ENCODE measurements at regions not wholly inside any gene's neighbourhood (a gene's known extent, or its start where the extent isn't known, plus 50 kb on each side); places are given as distances from the start of the nearest gene placed in this dataset.

DNA sequence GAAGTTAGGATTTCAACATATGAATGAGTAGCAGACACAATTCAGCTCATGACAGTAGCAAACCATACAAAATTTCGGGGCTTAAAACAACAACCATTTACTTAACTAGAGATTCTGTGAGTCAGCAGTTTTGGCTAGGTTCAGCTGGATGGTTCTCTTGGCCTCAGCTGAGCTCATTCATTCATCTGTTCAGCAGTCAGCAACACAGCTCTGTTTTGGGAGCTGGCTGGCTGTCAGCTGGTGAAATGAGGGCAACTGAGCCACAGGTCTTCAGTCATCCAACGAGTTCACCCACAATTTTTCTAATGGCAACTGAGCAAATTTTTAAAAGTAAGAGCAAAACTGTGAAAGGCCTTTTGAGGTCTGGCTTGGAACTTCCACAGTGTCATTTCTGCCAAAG is 2005.1 kb upstream of the AGA start:
- TF ChIP-seq, protein P1, sequence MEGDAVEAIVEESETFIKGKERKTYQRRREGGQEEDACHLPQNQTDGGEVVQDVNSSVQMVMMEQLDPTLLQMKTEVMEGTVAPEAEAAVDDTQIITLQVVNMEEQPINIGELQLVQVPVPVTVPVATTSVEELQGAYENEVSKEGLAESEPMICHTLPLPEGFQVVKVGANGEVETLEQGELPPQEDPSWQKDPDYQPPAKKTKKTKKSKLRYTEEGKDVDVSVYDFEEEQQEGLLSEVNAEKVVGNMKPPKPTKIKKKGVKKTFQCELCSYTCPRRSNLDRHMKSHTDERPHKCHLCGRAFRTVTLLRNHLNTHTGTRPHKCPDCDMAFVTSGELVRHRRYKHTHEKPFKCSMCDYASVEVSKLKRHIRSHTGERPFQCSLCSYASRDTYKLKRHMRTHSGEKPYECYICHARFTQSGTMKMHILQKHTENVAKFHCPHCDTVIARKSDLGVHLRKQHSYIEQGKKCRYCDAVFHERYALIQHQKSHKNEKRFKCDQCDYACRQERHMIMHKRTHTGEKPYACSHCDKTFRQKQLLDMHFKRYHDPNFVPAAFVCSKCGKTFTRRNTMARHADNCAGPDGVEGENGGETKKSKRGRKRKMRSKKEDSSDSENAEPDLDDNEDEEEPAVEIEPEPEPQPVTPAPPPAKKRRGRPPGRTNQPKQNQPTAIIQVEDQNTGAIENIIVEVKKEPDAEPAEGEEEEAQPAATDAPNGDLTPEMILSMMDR (IDR thresholded peaks at IDR 0.05 in 8 of 11, conservative IDR thresholded peaks at IDR 0.05 in 3 of 11), result no peak
- TF ChIP-seq POLR2AphosphoS5 (IDR thresholded peaks at IDR 0.05) (no peak), POLR2A (IDR thresholded peaks at IDR 0.05) (no peak)
- intact Hi-C loops (cut with DNase I; ENCODE audit: low total_unique reads), result no loop called here
- Histone ChIP-seq H3K9me3 (peaks cover 0 to 24% (median 4%) of the 10 kb centered on the region in 8 donors), H3K27me3 (replicated peaks in 1 of 7) (no peaks in the 10 kb centered on the region), H3K36me3 (no peaks in the 10 kb centered on the region), H3K27ac (no peak overlapping the region), H3K4me1 (no peaks in the 10 kb centered on the region), H3K4me3 (no peak overlapping the region)
- 43 to 69% (median 62%) methylated on average over 2 of the region's 2 CpGs for WGBS, 5 donors
- no peak for DNase-seq

DNA sequence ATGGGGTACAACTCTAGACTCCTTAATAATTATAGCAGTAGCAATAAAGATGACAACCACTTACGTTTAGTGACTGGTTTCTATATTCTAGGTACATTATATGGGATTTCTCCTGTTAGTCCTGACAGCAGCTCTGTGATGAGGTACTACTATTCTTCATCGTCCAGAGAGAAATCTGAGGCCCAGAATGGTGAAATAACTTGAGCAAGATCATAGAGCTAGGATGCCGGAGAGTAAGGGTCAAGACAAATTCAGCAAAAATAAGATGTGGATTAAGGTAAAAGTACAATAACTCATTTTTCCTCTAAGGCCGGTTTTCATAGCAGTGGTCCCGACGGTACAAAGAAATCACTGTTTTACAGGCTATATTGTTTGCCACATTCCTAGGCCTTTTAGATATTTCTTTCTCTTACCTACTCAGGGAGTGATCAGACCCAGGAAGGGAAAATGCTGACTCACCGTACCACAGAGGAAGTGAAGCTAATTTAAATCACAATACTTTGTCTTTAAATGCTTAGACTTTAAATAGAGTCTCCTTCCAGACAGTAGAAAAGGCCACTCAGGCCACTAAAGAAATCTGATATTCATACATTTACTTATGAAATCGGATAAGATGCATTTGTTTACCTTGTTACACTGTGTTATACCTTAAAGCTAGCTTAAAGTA is 2023.0 kb upstream of the AGA start:
- Histone ChIP-seq H3K27ac (no peak overlapping the region), H3K27me3 (replicated peaks in 1 of 7) (no peaks in the 10 kb centered on the region), H3K4me1 (no peaks in the 10 kb centered on the region), H3K4me3 (no peak overlapping the region), H3K36me3 (no peaks in the 10 kb centered on the region), H3K9me3 (peaks cover 0 to 7% (median 0%) of the 10 kb centered on the region in 8 donors)
- intact Hi-C loops (cut with DNase I; ENCODE audit: low total_unique reads), result no loop called here
- TF ChIP-seq, protein P1 (IDR thresholded peaks at IDR 0.05 in 8 of 11, conservative IDR thresholded peaks at IDR 0.05 in 3 of 11), result no peak
- TF ChIP-seq POLR2A (IDR thresholded peaks at IDR 0.05), result no peak
- TF ChIP-seq POLR2AphosphoS5 (IDR thresholded peaks at IDR 0.05), result no peak
- WGBS, 5 donors, result 75 to 83% (median 77%) methylated on average over 8 of the region's 8 CpGs
- DNase-seq, result no peak

DNA sequence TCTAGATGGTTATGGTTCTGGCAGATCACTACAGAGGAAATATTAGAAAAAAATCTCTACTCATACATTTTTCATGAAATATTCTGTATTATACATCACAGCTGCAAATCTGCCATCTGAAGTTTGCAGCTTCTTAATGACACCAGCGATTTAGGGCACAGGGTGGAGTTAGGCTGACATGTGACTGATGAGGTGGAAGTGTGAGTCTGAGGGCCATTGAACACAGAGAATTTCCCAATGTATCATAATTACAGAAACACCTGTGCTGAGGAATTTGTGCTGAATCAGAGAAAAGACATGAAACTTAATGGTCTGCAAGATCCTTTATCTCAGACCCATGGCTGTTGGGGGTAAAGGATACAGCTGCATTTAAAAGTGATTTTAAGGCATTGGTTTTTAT is 2025.6 kb upstream of the AGA start:
- Histone ChIP-seq H3K27ac (no peak overlapping the region), H3K9me3 (peaks cover 0 to 6% (median 0%) of the 10 kb centered on the region in 8 donors), H3K27me3 (replicated peaks in 1 of 7) (no peaks in the 10 kb centered on the region), H3K36me3 (no peaks in the 10 kb centered on the region), H3K4me1 (no peaks in the 10 kb centered on the region), H3K4me3 (no peak overlapping the region)
- intact Hi-C loops (cut with DNase I; ENCODE audit: low total_unique reads), result no loop called here
- TF ChIP-seq, protein P1 (IDR thresholded peaks at IDR 0.05 in 8 of 11, conservative IDR thresholded peaks at IDR 0.05 in 3 of 11), result no peak
- TF ChIP-seq POLR2AphosphoS5 (IDR thresholded peaks at IDR 0.05), result no peak
- no peak for TF ChIP-seq POLR2A (IDR thresholded peaks at IDR 0.05)
- WGBS, 5 donors, result 46 to 87% (median 63%) methylated on average over 1 of the region's 1 CpG
- no peak for DNase-seq

DNA sequence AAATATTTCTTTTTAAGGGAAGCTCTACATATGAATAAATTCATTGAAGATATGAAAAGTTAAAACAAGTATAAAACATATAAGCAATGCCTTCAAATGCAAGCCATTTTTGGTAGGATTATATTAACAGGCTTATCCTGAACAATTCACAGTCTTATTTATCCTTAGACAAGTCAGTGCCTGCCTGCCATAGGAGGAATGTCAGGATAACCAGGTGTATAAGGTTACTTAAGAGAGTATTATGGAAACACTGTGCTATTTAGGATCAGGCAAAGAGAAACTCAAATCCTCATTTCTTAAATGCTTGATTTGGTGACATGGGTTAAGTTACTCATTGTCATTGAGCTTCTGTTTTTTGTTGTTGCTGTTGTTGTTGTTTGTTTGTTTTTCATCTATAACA is 2029.9 kb upstream of the AGA start:
- no peaks in the 10 kb centered on the region for H3K4me1 ChIP-seq
- no peak overlapping the region for H3K27ac ChIP-seq
- TF ChIP-seq POLR2A (IDR thresholded peaks at IDR 0.05) (no peak), POLR2AphosphoS5 (IDR thresholded peaks at IDR 0.05) (no peak)
- TF ChIP-seq, protein P1 (IDR thresholded peaks at IDR 0.05 in 8 of 11, conservative IDR thresholded peaks at IDR 0.05 in 3 of 11), result no peak
- intact Hi-C loops (cut with DNase I; ENCODE audit: low total_unique reads), result no loop called here
- H3K27me3 ChIP-seq (replicated peaks in 1 of 7), result no peaks in the 10 kb centered on the region
- H3K36me3 ChIP-seq, result no peaks in the 10 kb centered on the region
- H3K9me3 ChIP-seq, result peaks cover 0 to 13% (median 7%) of the 10 kb centered on the region in 8 donors
- no peak overlapping the region for H3K4me3 ChIP-seq
- DNase-seq, result no peak
